H1 (cell line): ENCODE measurements at regions not wholly inside any gene's neighbourhood (a gene's known extent, or its start where the extent isn't known, plus 50 kb on each side); places are given as distances from the start of the nearest gene placed in this dataset.

Experiments
- CTCF ChIA-PET: fragments of 300-600 bp; sonication (Branson Sonifier 250); formaldehyde crosslinking; loops from one replicate; lab custom pipeline; 2021; ENCODE audit not compliant: partially characterized antibody; lab: Charles Lee
- POLR2A ChIA-PET: fragments of 300-600 bp; sonication (Branson Sonifier 250); formaldehyde crosslinking; loops from one replicate; lab custom pipeline; 2021; ENCODE audit warnings: inconsistent platforms; ENCODE audit not compliant: partially characterized antibody; lab: Charles Lee
- DNase-seq, 2 experiments: peaks; one replicate each; pipeline versions ENCODE4 v3.0.0 to v3.0.0-alpha.2; 2010 to 2022; ENCODE audit warnings: low spot score in 2 of 2, low read depth in 1 of 2, mixed read lengths in 1 of 2
- FAIRE-seq: peaks from 2 replicates; lab custom pipeline; 2011; peaks lifted over from hg19 to GRCh38; lab: Jason Lieb, UNC
- H2AFZ ChIP-seq: 2 replicates; pipeline ENCODE4 v1.8.1; 2012; ENCODE audit warnings: low read length, inconsistent platforms
- H2AK5ac ChIP-seq: 2 replicates; pipeline ENCODE4 v1.6.1; 2013; ENCODE audit warnings: low read depth, low read length
- H2BK120ac ChIP-seq: replicated peaks from 2 replicates; pipeline ENCODE3; 2013; ENCODE audit warnings: low read depth, low read length, inconsistent platforms
- H2BK12ac ChIP-seq: 2 replicates; pipeline ENCODE4 v1.6.1; 2013; ENCODE audit warnings: low read depth, low read length
- H2BK15ac ChIP-seq: 2 replicates; pipeline ENCODE4 v1.6.1; 2013; ENCODE audit warnings: low read length
- H2BK20ac ChIP-seq: 2 replicates; pipeline ENCODE4 v1.6.1; 2013; ENCODE audit warnings: low read length
- H2BK5ac ChIP-seq: 2 replicates; pipeline ENCODE4 v1.6.1; 2013; ENCODE audit warnings: low read depth, low read length
- H3K14ac ChIP-seq: 2 replicates; pipeline ENCODE4 v1.6.1; 2013; ENCODE audit warnings: inconsistent platforms; ENCODE audit not compliant: insufficient read length
- H3K18ac ChIP-seq: 2 replicates; pipeline ENCODE4 v1.6.1; 2013; ENCODE audit warnings: low read length; ENCODE audit errors: extremely low read depth
- H3K23ac ChIP-seq: 2 replicates; pipeline ENCODE4 v1.6.1; 2013; ENCODE audit warnings: inconsistent platforms; ENCODE audit not compliant: insufficient read length
- H3K23me2 ChIP-seq: 2 replicates; pipeline ENCODE4 v1.6.1; 2013; ENCODE audit warnings: low read depth, low read length
- H3K27ac ChIP-seq: 2 replicates; pipeline ENCODE4 v1.6.1; 2011; ENCODE audit warnings: low read depth, low read length, inconsistent platforms
- H3K27me3 ChIP-seq, 4 experiments: replicated peaks in 1 of 4; 1 replicate in 1 of 4; 2 replicates in 3 of 4; pipeline versions ENCODE4 v1.6.1 to v1.8.1; 2011 to 2013; ENCODE audit warnings: low read length in 3 of 4, mild to moderate bottlenecking in 3 of 4, inconsistent platforms in 2 of 4, mixed read lengths in 2 of 4, moderate library complexity in 1 of 4; ENCODE audit not compliant: control insufficient read depth in 3 of 4, insufficient read depth in 3 of 4; ENCODE audit errors: extremely low read depth in 1 of 4
- H3K36me3 ChIP-seq, 4 experiments: 2 replicates each; pipeline versions ENCODE4 v1.6.1 to v1.8.1; 2011 to 2013; ENCODE audit warnings: mild to moderate bottlenecking in 4 of 4, low read length in 3 of 4, moderate library complexity in 2 of 4, control low read depth in 1 of 4, inconsistent platforms in 1 of 4; ENCODE audit not compliant: insufficient read depth in 4 of 4, control insufficient read depth in 2 of 4
- H3K4ac ChIP-seq: replicated peaks from 2 replicates; pipeline ENCODE3; 2013; ENCODE audit warnings: low read length, low read depth, mixed read lengths, inconsistent platforms; ENCODE audit not compliant: insufficient read length
- H3K4me1 ChIP-seq, 4 experiments: replicated peaks in 1 of 4; 1 replicate in 1 of 4; 2 replicates in 3 of 4; pipeline versions ENCODE4 v1.6.1 to v1.8.1; 2011 to 2013; ENCODE audit warnings: low read length in 3 of 4, inconsistent platforms in 2 of 4, mixed read lengths in 1 of 4; ENCODE audit not compliant: insufficient read depth in 4 of 4, control insufficient read depth in 3 of 4
- H3K4me2 ChIP-seq, 2 experiments: 2 replicates each; pipeline versions ENCODE4 v1.6.1 to v1.8.1; 2011 to 2013; ENCODE audit warnings: low read depth in 2 of 2, low read length in 2 of 2, control low read depth in 1 of 2, inconsistent platforms in 1 of 2, mild to moderate bottlenecking in 1 of 2; ENCODE audit not compliant: insufficient read depth in 1 of 2
- H3K4me3 ChIP-seq, 4 experiments: fragments of 200-600, 300-600 bp in 1 of 4; sonication (generic), shearing (Covaris generic), sonication (Bioruptor Twin) in 1 of 4; 2 replicates each; pipeline versions ENCODE4 v1.5.1 to v1.8.1; 2011 to 2016; ENCODE audit warnings: low read length in 4 of 4, low read depth in 3 of 4, control low read depth in 2 of 4, inconsistent platforms in 2 of 4, mild to moderate bottlenecking in 2 of 4, mixed read lengths in 1 of 4, moderate library complexity in 1 of 4; ENCODE audit not compliant: insufficient read depth in 2 of 4; ENCODE audit errors: extremely low read depth in 1 of 4
- H3K56ac ChIP-seq: replicated peaks from 2 replicates; pipeline ENCODE3; 2013; ENCODE audit warnings: low read depth, mild to moderate bottlenecking, mixed read lengths, low read length, inconsistent platforms; ENCODE audit not compliant: insufficient read length
- H3K79me1 ChIP-seq: 2 replicates; pipeline ENCODE4 v1.6.1; 2013; ENCODE audit warnings: low read depth, low read length, control low read depth
- H3K79me2 ChIP-seq, 2 experiments: 2 replicates each; pipeline versions ENCODE4 v1.6.1 to v1.8.1; 2012 to 2013; ENCODE audit warnings: low read length in 2 of 2, mild to moderate bottlenecking in 2 of 2, inconsistent platforms in 1 of 2; ENCODE audit not compliant: insufficient read depth in 2 of 2, control insufficient read depth in 1 of 2
- H3K9ac ChIP-seq, 4 experiments: replicated peaks in 1 of 4; 1 replicate in 1 of 4; 2 replicates in 3 of 4; pipeline versions ENCODE4 v1.6.1 to v1.8.1; 2011 to 2013; ENCODE audit warnings: low read depth in 3 of 4, low read length in 3 of 4, control low read depth in 2 of 4, mild to moderate bottlenecking in 2 of 4, moderate library complexity in 2 of 4, inconsistent platforms in 1 of 4; ENCODE audit errors: extremely low read depth in 1 of 4
- H3K9me3 ChIP-seq, 2 experiments: 2 replicates each; pipeline versions ENCODE4 v1.6.1 to v1.8.1; 2012 to 2013; ENCODE audit warnings: mild to moderate bottlenecking in 2 of 2, moderate library complexity in 2 of 2, control low read depth in 1 of 2, inconsistent platforms in 1 of 2, low read depth in 1 of 2, low read length in 1 of 2, mixed read lengths in 1 of 2; ENCODE audit not compliant: insufficient read depth in 2 of 2
- H4K20me1 ChIP-seq, 2 experiments: replicated peaks in 1 of 2; 2 replicates each; pipeline versions ENCODE3 to v1.8.1; 2011 to 2013; ENCODE audit warnings: inconsistent platforms in 2 of 2, low read length in 2 of 2, mild to moderate bottlenecking in 1 of 2; ENCODE audit not compliant: insufficient read depth in 2 of 2, control insufficient read depth in 1 of 2
- H4K5ac ChIP-seq: 2 replicates; pipeline ENCODE4 v1.6.1; 2013; ENCODE audit warnings: low read length, low read depth, mixed read lengths, inconsistent platforms; ENCODE audit not compliant: insufficient read length
- H4K8ac ChIP-seq: 2 replicates; pipeline ENCODE4 v1.8.0; 2013; ENCODE audit warnings: mild to moderate bottlenecking, moderate library complexity, low read length, inconsistent platforms; ENCODE audit not compliant: insufficient read depth; ENCODE audit errors: extremely low read depth
- H4K91ac ChIP-seq: replicated peaks from 2 replicates; pipeline ENCODE3; 2013; ENCODE audit warnings: low read length, mixed read lengths, inconsistent platforms; ENCODE audit not compliant: insufficient read length
- CHD2 ChIP-seq: IDR thresholded peaks from 2 replicates; pipeline ENCODE4 v1.6.1; 2012; ENCODE audit warnings: low read length, improper control_type of control experiment
- CTCF ChIP-seq, 3 experiments: IDR thresholded peaks; 1 replicate in 2 of 3; 2 replicates in 1 of 3; pipeline versions ENCODE4 v1.5.1 to v1.6.1; 2011; ENCODE audit warnings: low read length in 3 of 3, mild to moderate bottlenecking in 3 of 3, inconsistent platforms in 2 of 3, low read depth in 1 of 3, moderate library complexity in 1 of 3; ENCODE audit not compliant: insufficient read depth in 1 of 3; ENCODE audit errors: control extremely low read depth in 1 of 3
- EGR1 ChIP-seq: IDR thresholded peaks from 2 replicates; pipeline ENCODE4 v1.6.1; 2011; ENCODE audit warnings: low read depth, low read length, borderline replicate concordance
- RBBP5 ChIP-seq: IDR thresholded peaks from 2 replicates; pipeline ENCODE4 v1.7.1; 2012; ENCODE audit warnings: low read depth, mild to moderate bottlenecking, inconsistent platforms, low read length, moderate library complexity, borderline replicate concordance
- SP4 ChIP-seq: IDR thresholded peaks from 2 replicates; pipeline ENCODE4 v1.6.1; 2012; ENCODE audit warnings: low read length, inconsistent platforms
- TEAD4 ChIP-seq: IDR thresholded peaks from 2 replicates; pipeline ENCODE4 v1.6.1; 2012; ENCODE audit warnings: low read depth, low read length, inconsistent platforms, mixed read lengths
- WGBS, 2 experiments: shearing (Covaris generic) in 1 of 2; methylation state at CpG; one replicate each; pipeline versions ENCODE4 v1.1.6 to v1.1.7; 2013 to 2015; ENCODE audit warnings: low lambda C conversion rate in 2 of 2, mixed read lengths in 2 of 2, inconsistent platforms in 1 of 2, low coverage in 1 of 2, missing lambda C conversion rate in 1 of 2; ENCODE audit not compliant: insufficient replicate concordance in 2 of 2, insufficient coverage in 1 of 2, insufficient read length in 1 of 2; ENCODE audit errors: extremely low coverage in 1 of 2, missing lambda C conversion rate in 1 of 2; 5-methylcytosine and 5-hydroxymethylcytosine counted together

DNA sequence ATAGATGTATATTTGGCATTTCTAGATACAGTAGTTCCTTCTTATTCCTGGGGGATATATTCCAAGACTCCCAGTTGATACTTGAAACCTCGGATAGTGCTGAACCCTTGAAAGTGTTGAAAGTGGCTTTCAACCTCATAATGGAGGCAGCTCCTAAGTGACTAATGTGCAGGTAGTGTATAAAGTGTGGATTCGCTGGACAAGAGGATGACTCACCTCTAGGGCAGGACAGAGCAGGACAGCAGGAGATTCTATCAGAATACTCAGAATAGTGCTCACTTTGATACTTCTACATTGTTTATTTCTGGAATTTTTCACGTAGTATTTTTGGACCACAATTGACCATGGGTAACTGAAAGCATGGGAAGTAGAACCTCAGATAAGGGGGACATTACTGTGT, 1138.9 kb upstream of the WWC1 start:
- Histone ChIP-seq H3K18ac (no peak overlapping the region), H2BK5ac (no peak overlapping the region), H3K9ac (no peak overlapping the region), H3K14ac (no peak overlapping the region), H4K8ac (no peak overlapping the region), H3K27me3 (no peaks in the 10 kb centered on the region), H3K4ac (no peak overlapping the region), H4K91ac (no peak overlapping the region), H2BK15ac (no peak overlapping the region), H3K36me3 (no peaks in the 10 kb centered on the region), H3K4me1 (peaks cover 2 to 6% (median 4%) of the 10 kb centered on the region in 4 experiments; a peak in 4 of 7 replicates), H2BK12ac (no peak overlapping the region), H3K27ac (no peak overlapping the region), H3K56ac (no peak overlapping the region), H4K20me1 (no peaks in the 10 kb centered on the region), H3K4me2 (no peak overlapping the region), H3K23me2 (peaks cover 2% of the 10 kb centered on the region; the same call in 1 of the 2 replicates), H2BK120ac (no peak overlapping the region), H3K23ac (no peak overlapping the region), H3K9me3 (no peaks in the 10 kb centered on the region), H3K79me2 (no peaks in the 10 kb centered on the region), H3K4me3 (no peak overlapping the region), H2BK20ac (no peak overlapping the region), H2AK5ac (no peak overlapping the region), H2AFZ (no peak overlapping the region), H3K79me1 (no peaks in the 10 kb centered on the region), H4K5ac (no peak overlapping the region)
- no peak for DNase-seq
- ChIA-PET CTCF (no interaction called here), POLR2A (no interaction called here)
- 95% methylated on average over 3 of the region's 3 CpGs; no CpG with 5 or more reads in 1 of the 2 experiments for WGBS, 2 experiments
- TF ChIP-seq RBBP5 (no peak), TEAD4 (no peak), CTCF (IDR thresholded peaks at IDR 0.05; ENCODE audit: control extremely low read depth in 1 of 3, insufficient read depth in 1 of 3, low read depth in 1 of 3, low read length in 3 of 3) (no peak), CHD2 (no peak), EGR1 (no peak), SP4 (no peak)
- FAIRE-seq: no peak
